ENCODE measurements at regions not wholly inside any gene's neighbourhood (a gene's known extent, or its start where the extent isn't known, plus 50 kb on each side); places are given as distances from the start of the nearest gene placed in this dataset.

DNA sequence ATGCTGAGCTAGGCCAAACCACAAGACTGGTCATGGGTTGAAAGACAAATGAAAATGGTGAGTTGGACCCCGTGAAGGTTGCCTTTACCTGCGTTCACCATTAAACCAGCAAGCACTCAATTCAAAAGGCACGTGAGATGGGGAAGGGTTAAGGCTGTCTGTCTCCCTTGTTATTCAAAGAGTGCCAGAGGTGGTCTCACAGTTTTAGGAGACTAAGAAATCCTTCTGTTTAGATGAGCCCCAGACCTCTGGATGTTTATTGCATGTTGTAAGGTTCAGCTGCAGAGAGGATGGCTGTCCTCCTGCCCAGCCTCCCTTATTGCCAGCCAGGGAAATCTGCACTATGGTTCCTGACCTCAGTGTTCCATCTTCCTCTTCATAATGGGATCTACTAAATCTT, 498.0 kb upstream of the CELF2 start:
- no peak overlapping the region for H3K4me3 ChIP-seq
- 63% methylated on average over 3 of the region's 3 CpGs for WGBS (ENCODE audit: insufficient coverage, insufficient replicate concordance, low lambda C conversion rate, missing lambda C conversion rate)
- in situ Hi-C loops (cut with MboI) (no loop called here), intact Hi-C loops (cut with micrococcal nuclease; ENCODE audit: unreplicated experiment) (no loop called here)
- no peaks in the 10 kb centered on the region for H3K27me3 ChIP-seq (replicated peaks in 1 of 2; ENCODE audit: control insufficient read depth in 2 of 2, insufficient read depth in 2 of 2, low read length in 1 of 2)
- DNase-seq (ENCODE audit: low read depth, low spot score), result no peak
- ChIA-PET RAD21 (ENCODE audit: unreplicated experiment) (no interaction called here), SMC1A (ENCODE audit: uncharacterized antibody, unreplicated experiment) (no interaction called here), CTCF (no interaction called here), POLR2A (no interaction called here)
- no peak for FAIRE-seq
- no peaks in the 10 kb centered on the region for H3K36me3 ChIP-seq (ENCODE audit: control insufficient read depth in 2 of 2, insufficient read depth in 2 of 2, low read length in 1 of 2)
- ATAC-seq, result no peak
- H3K27ac ChIP-seq (ENCODE audit: control insufficient read depth, insufficient read depth), result no peak overlapping the region
- no peak overlapping the region for H2AFZ ChIP-seq (ENCODE audit: control insufficient read depth, low read depth, low read length)
- H3K4me2 ChIP-seq (ENCODE audit: control insufficient read depth, insufficient read depth), result no peak overlapping the region
- H3K79me2 ChIP-seq (ENCODE audit: control insufficient read depth, insufficient read depth, low read length), result no peaks in the 10 kb centered on the region
- H3K9me3 ChIP-seq (replicated peaks; ENCODE audit: control insufficient read depth, insufficient read depth, low read length), result no peaks in the 10 kb centered on the region
- H3K4me1 ChIP-seq (ENCODE audit: control insufficient read depth, insufficient read depth, low read length), result peaks cover 6% of the 10 kb centered on the region
- BruUV-seq (replicated peaks), result no TSS peak
- no peak overlapping the region for H3K9ac ChIP-seq (ENCODE audit: control insufficient read depth, insufficient read depth, low read length)
- H4K20me1 ChIP-seq (ENCODE audit: control insufficient read depth, insufficient read depth), result no peaks in the 10 kb centered on the region
- TF ChIP-seq, protein P1, sequence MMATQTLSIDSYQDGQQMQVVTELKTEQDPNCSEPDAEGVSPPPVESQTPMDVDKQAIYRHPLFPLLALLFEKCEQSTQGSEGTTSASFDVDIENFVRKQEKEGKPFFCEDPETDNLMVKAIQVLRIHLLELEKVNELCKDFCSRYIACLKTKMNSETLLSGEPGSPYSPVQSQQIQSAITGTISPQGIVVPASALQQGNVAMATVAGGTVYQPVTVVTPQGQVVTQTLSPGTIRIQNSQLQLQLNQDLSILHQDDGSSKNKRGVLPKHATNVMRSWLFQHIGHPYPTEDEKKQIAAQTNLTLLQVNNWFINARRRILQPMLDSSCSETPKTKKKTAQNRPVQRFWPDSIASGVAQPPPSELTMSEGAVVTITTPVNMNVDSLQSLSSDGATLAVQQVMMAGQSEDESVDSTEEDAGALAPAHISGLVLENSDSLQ (IDR thresholded peaks at IDR 0.05), result no peak
- TF ChIP-seq DPF2 (IDR thresholded peaks at IDR 0.05) (no peak), ESRRA (IDR thresholded peaks at IDR 0.05; ENCODE audit: low read length) (no peak), RB1 (IDR thresholded peaks at IDR 0.05; ENCODE audit: borderline replicate concordance) (no peak), BACH1 (IDR thresholded peaks at IDR 0.05; ENCODE audit: borderline replicate concordance) (no peak), TCF12 (IDR thresholded peaks at IDR 0.05; ENCODE audit: low read depth, low read length) (no peak), ASH2L (IDR thresholded peaks at IDR 0.05; ENCODE audit: borderline replicate concordance, low read depth) (no peak), STAT1 (conservative IDR thresholded peaks at IDR 0.05) (no peak), MTA3 (IDR thresholded peaks at IDR 0.05; ENCODE audit: borderline replicate concordance, low read length) (no peak), CHD2 (IDR thresholded peaks at IDR 0.05; ENCODE audit: borderline replicate concordance, low read depth, low read length) (no peak), KDM1A (IDR thresholded peaks at IDR 0.05; ENCODE audit: borderline replicate concordance) (no peak), NFXL1 (IDR thresholded peaks at IDR 0.05; ENCODE audit: borderline replicate concordance) (no peak)
- TF ChIP-seq, protein P2, sequence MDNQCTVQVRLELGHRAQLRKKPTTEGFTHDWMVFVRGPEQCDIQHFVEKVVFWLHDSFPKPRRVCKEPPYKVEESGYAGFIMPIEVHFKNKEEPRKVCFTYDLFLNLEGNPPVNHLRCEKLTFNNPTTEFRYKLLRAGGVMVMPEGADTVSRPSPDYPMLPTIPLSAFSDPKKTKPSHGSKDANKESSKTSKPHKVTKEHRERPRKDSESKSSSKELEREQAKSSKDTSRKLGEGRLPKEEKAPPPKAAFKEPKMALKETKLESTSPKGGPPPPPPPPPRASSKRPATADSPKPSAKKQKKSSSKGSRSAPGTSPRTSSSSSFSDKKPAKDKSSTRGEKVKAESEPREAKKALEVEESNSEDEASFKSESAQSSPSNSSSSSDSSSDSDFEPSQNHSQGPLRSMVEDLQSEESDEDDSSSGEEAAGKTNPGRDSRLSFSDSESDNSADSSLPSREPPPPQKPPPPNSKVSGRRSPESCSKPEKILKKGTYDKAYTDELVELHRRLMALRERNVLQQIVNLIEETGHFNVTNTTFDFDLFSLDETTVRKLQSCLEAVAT (IDR thresholded peaks at IDR 0.05), result no peak
- TF ChIP-seq, protein P3, sequence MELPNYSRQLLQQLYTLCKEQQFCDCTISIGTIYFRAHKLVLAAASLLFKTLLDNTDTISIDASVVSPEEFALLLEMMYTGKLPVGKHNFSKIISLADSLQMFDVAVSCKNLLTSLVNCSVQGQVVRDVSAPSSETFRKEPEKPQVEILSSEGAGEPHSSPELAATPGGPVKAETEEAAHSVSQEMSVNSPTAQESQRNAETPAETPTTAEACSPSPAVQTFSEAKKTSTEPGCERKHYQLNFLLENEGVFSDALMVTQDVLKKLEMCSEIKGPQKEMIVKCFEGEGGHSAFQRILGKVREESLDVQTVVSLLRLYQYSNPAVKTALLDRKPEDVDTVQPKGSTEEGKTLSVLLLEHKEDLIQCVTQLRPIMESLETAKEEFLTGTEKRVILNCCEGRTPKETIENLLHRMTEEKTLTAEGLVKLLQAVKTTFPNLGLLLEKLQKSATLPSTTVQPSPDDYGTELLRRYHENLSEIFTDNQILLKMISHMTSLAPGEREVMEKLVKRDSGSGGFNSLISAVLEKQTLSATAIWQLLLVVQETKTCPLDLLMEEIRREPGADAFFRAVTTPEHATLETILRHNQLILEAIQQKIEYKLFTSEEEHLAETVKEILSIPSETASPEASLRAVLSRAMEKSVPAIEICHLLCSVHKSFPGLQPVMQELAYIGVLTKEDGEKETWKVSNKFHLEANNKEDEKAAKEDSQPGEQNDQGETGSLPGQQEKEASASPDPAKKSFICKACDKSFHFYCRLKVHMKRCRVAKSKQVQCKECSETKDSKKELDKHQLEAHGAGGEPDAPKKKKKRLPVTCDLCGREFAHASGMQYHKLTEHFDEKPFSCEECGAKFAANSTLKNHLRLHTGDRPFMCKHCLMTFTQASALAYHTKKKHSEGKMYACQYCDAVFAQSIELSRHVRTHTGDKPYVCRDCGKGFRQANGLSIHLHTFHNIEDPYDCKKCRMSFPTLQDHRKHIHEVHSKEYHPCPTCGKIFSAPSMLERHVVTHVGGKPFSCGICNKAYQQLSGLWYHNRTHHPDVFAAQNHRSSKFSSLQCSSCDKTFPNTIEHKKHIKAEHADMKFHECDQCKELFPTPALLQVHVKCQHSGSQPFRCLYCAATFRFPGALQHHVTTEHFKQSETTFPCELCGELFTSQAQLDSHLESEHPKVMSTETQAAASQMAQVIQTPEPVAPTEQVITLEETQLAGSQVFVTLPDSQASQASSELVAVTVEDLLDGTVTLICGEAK (IDR thresholded peaks at IDR 0.05; ENCODE audit: borderline replicate concordance), result no peak
- TF ChIP-seq, protein P4, sequence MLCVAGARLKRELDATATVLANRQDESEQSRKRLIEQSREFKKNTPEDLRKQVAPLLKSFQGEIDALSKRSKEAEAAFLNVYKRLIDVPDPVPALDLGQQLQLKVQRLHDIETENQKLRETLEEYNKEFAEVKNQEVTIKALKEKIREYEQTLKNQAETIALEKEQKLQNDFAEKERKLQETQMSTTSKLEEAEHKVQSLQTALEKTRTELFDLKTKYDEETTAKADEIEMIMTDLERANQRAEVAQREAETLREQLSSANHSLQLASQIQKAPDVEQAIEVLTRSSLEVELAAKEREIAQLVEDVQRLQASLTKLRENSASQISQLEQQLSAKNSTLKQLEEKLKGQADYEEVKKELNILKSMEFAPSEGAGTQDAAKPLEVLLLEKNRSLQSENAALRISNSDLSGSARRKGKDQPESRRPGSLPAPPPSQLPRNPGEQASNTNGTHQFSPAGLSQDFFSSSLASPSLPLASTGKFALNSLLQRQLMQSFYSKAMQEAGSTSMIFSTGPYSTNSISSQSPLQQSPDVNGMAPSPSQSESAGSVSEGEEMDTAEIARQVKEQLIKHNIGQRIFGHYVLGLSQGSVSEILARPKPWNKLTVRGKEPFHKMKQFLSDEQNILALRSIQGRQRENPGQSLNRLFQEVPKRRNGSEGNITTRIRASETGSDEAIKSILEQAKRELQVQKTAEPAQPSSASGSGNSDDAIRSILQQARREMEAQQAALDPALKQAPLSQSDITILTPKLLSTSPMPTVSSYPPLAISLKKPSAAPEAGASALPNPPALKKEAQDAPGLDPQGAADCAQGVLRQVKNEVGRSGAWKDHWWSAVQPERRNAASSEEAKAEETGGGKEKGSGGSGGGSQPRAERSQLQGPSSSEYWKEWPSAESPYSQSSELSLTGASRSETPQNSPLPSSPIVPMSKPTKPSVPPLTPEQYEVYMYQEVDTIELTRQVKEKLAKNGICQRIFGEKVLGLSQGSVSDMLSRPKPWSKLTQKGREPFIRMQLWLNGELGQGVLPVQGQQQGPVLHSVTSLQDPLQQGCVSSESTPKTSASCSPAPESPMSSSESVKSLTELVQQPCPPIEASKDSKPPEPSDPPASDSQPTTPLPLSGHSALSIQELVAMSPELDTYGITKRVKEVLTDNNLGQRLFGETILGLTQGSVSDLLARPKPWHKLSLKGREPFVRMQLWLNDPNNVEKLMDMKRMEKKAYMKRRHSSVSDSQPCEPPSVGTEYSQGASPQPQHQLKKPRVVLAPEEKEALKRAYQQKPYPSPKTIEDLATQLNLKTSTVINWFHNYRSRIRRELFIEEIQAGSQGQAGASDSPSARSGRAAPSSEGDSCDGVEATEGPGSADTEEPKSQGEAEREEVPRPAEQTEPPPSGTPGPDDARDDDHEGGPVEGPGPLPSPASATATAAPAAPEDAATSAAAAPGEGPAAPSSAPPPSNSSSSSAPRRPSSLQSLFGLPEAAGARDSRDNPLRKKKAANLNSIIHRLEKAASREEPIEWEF (IDR thresholded peaks at IDR 0.05; ENCODE audit: insufficient replicate concordance, low read depth, low read length), result no peak
